IMR-90 (cell line): ENCODE measurements at regions not wholly inside any gene's neighbourhood (a gene's known extent, or its start where the extent isn't known, plus 50 kb on each side); places are given as distances from the start of the nearest gene placed in this dataset.

Source experiments
- ATAC-seq: fragments of 200-7000 bp; cut with Tn5 transposase; 2 replicates; pipeline ENCODE4 v1.9.1; 2020; ENCODE audit warnings: low read depth, mild to moderate bottlenecking, moderate library complexity
- BruUV-seq: library from RNA; stranded (reverse); fragments of 400-500 nt; replicated peaks from 2 replicates; lab custom pipeline; 2021; lab: Mats Ljungman, UMichigan
- CTCF ChIA-PET: fragments of 300-600 bp; formaldehyde crosslinking; extraction: SDS; loops from one replicate; lab custom pipeline; 2021; ENCODE audit warnings: antibody characterized with exemption; lab: Yijun Ruan, JAX
- POLR2A ChIA-PET: fragments of 300-600 bp; sonication (Branson Sonifier 250); formaldehyde crosslinking; loops from one replicate; lab custom pipeline; 2022; ENCODE audit warnings: antibody characterized with exemption; ENCODE audit not compliant: unreplicated experiment; lab: Charles Lee
- DNase-seq: peaks from one replicate; pipeline ENCODE4 v3.0.0; 2013
- H2AFZ ChIP-seq: replicated peaks from 2 replicates; pipeline ENCODE3; 2013; ENCODE audit warnings: low read length, mild to moderate bottlenecking; ENCODE audit not compliant: poor library complexity
- H2AK5ac ChIP-seq: 2 replicates; pipeline ENCODE4 v1.6.1; 2013; ENCODE audit warnings: low read depth, low read length, inconsistent platforms
- H2AK9ac ChIP-seq: replicated peaks from 2 replicates; pipeline ENCODE3; 2013; ENCODE audit warnings: mild to moderate bottlenecking, low read depth, low read length, moderate library complexity; ENCODE audit not compliant: poor library complexity
- H2BK120ac ChIP-seq: 2 replicates; pipeline ENCODE4 v1.6.1; 2013; ENCODE audit warnings: low read depth, low read length, inconsistent platforms
- H2BK15ac ChIP-seq: 3 replicates; pipeline ENCODE4 v1.6.1; 2013; ENCODE audit warnings: low read depth, low read length, inconsistent platforms
- H2BK20ac ChIP-seq: 2 replicates; pipeline ENCODE4 v1.6.1; 2013; ENCODE audit warnings: low read depth, mild to moderate bottlenecking, inconsistent platforms, low read length, moderate library complexity
- H2BK5ac ChIP-seq: 2 replicates; pipeline ENCODE4 v1.6.1; 2013; ENCODE audit warnings: mild to moderate bottlenecking, low read depth, low read length, inconsistent platforms; ENCODE audit not compliant: poor library complexity, severe bottlenecking
- H3K14ac ChIP-seq: replicated peaks from 2 replicates; pipeline ENCODE4 v1.6.1; 2013; ENCODE audit warnings: low read depth, low read length, inconsistent platforms
- H3K18ac ChIP-seq: 2 replicates; pipeline ENCODE4 v1.6.1; 2013; ENCODE audit warnings: low read depth, low read length, control low read depth
- H3K23ac ChIP-seq: 2 replicates; pipeline ENCODE4 v1.6.1; 2013; ENCODE audit warnings: low read depth, low read length, inconsistent platforms
- H3K27ac ChIP-seq: 2 replicates; pipeline ENCODE4 v1.5.1; 2013; ENCODE audit warnings: mild to moderate bottlenecking, control low read depth, low read length; ENCODE audit not compliant: insufficient read depth
- H3K27me3 ChIP-seq: 2 replicates; pipeline ENCODE4 v1.6.1; 2013; ENCODE audit warnings: low read length; ENCODE audit not compliant: control insufficient read depth, insufficient read depth
- H3K36me3 ChIP-seq: 2 replicates; pipeline ENCODE4 v1.6.1; 2013; ENCODE audit warnings: low read length, mixed read lengths; ENCODE audit not compliant: control insufficient read depth, insufficient read depth
- H3K4ac ChIP-seq: 2 replicates; pipeline ENCODE4 v1.6.1; 2013; ENCODE audit warnings: low read depth, low read length, inconsistent platforms
- H3K4me1 ChIP-seq: 2 replicates; pipeline ENCODE4 v1.6.1; 2013; ENCODE audit warnings: low read length, mixed read lengths; ENCODE audit not compliant: control insufficient read depth, insufficient read depth
- H3K4me2 ChIP-seq: 2 replicates; pipeline ENCODE4 v1.6.1; 2013; ENCODE audit warnings: low read depth, mild to moderate bottlenecking, control low read depth, low read length, moderate library complexity
- H3K4me3 ChIP-seq: 2 replicates; pipeline ENCODE4 v1.5.1; 2013; ENCODE audit warnings: low read depth, mild to moderate bottlenecking, control low read depth, low read length, moderate library complexity; ENCODE audit not compliant: insufficient read depth
- H3K56ac ChIP-seq: 2 replicates; pipeline ENCODE4 v1.6.1; 2013; ENCODE audit warnings: low read length, inconsistent platforms; ENCODE audit not compliant: insufficient read depth; ENCODE audit errors: extremely low read depth
- H3K79me1 ChIP-seq, 2 experiments: 2 replicates each; pipeline ENCODE4 v1.6.1; 2013; ENCODE audit warnings: low read length in 2 of 2, inconsistent platforms in 1 of 2, low read depth in 1 of 2
- H3K9ac ChIP-seq: 2 replicates; pipeline ENCODE4 v1.6.1; 2013; ENCODE audit warnings: low read depth, low read length, control low read depth
- H3K9me1 ChIP-seq: 2 replicates; pipeline ENCODE4 v1.6.1; 2013; ENCODE audit warnings: low read length, inconsistent platforms; ENCODE audit not compliant: insufficient read depth
- H3K9me3 ChIP-seq: 2 replicates; pipeline ENCODE4 v1.6.1; 2013; ENCODE audit warnings: low read length; ENCODE audit not compliant: control insufficient read depth, insufficient read depth
- H4K20me1 ChIP-seq: 2 replicates; pipeline ENCODE4 v1.6.1; 2013; ENCODE audit warnings: low read length, inconsistent platforms; ENCODE audit not compliant: insufficient read depth
- H4K5ac ChIP-seq: 2 replicates; pipeline ENCODE4 v1.6.1; 2013; ENCODE audit warnings: mild to moderate bottlenecking, low read depth, low read length, control low read depth
- H4K8ac ChIP-seq, 2 experiments: 2 replicates each; pipeline ENCODE4 v1.6.1; 2013; ENCODE audit warnings: low read depth in 2 of 2, low read length in 2 of 2, control low read depth in 1 of 2, inconsistent platforms in 1 of 2
- H4K91ac ChIP-seq: 2 replicates; pipeline ENCODE4 v1.6.1; 2013; ENCODE audit warnings: low read depth, low read length, inconsistent platforms; ENCODE audit not compliant: insufficient read depth
- BHLHE40 ChIP-seq: fragments of 150-350 bp; IDR thresholded peaks from 2 replicates; pipeline ENCODE4 v1.6.1; 2016; ENCODE audit warnings: mild to moderate bottlenecking, low read depth, low read length
- FOS ChIP-seq: fragments of 150-350 bp; IDR thresholded peaks from 2 replicates; pipeline ENCODE4 v1.6.1; 2016; ENCODE audit warnings: low read depth, low read length
- MAZ ChIP-seq: IDR thresholded peaks from 2 replicates; pipeline ENCODE4 v1.6.1; 2012; ENCODE audit warnings: low read depth, mild to moderate bottlenecking, low read length, improper control_type of control experiment, moderate library complexity, borderline replicate concordance
- MXI1 ChIP-seq: IDR thresholded peaks from 2 replicates; pipeline ENCODE4 v1.6.1; 2012; ENCODE audit warnings: low read depth, mild to moderate bottlenecking, low read length, moderate library complexity, borderline replicate concordance
- NFE2L2 ChIP-seq: fragments of 150-350 bp; IDR thresholded peaks from 2 replicates; pipeline ENCODE4 v1.6.1; 2016; ENCODE audit warnings: low read depth, mild to moderate bottlenecking, low read length
- POLR2A ChIP-seq: IDR thresholded peaks from 2 replicates; pipeline ENCODE4 v1.6.1; 2012; ENCODE audit warnings: mild to moderate bottlenecking, low read depth, low read length
- WGBS, 2 experiments: methylation state at CpG; one replicate each; pipeline versions ENCODE4 v1.1.5 to v1.1.7; 2013; ENCODE audit warnings: missing lambda C conversion rate in 2 of 2; ENCODE audit not compliant: insufficient read length in 1 of 2; ENCODE audit errors: extremely low coverage in 2 of 2; 5-methylcytosine and 5-hydroxymethylcytosine counted together
- dilution Hi-C: fragments of 300-500 bp; cut with HindIII; formaldehyde crosslinking; loops from one replicate; pipeline ENCODE4 v1.14.3; 2018; ENCODE audit warnings: low sequenced_read_pairs; ENCODE audit not compliant: unreplicated experiment
- in situ Hi-C: fragments of 300-500 bp; cut with MboI; formaldehyde crosslinking; loops from 3 replicates; pipeline ENCODE4 v1.14.3; 2019; ENCODE audit warnings: low sequenced_read_pairs, inconsistent platforms, mixed read lengths
- intact Hi-C: fragments of 100-400 bp; cut with micrococcal nuclease; formaldehyde crosslinking; loops from 2 replicates; pipeline ENCODE4 v1.10.0; 2022
- TF ChIP-seq, protein P1 (sequence below): fragments of 150-350 bp; IDR thresholded peaks from 2 replicates; pipeline ENCODE4 v1.6.1; 2017; ENCODE audit warnings: mild to moderate bottlenecking, antibody characterized with exemption, low read length, low read depth

DNA sequence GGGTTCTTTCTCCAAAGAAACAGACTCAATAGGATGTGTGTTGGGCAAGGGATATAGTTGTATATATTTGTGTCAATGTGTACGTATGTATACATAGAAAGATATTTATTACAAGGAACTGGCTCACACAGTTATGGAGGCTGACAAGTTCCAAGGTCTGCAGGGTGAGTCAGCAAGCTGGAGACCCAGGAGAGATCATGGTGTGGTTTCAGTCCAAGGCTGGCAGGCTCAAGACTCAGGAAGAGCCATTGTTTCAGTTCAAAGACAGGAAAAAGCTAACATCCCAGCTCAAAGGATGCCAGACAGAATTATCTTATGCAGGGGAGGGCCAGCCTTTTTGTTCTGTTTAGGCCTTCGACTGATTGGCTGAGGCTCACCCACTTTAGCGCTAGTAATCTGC, 89.9 kb upstream of the RALGAPA2 start:
- Histone ChIP-seq H3K9me1 (no peaks in the 10 kb centered on the region), H2BK20ac (no peak overlapping the region), H2AK9ac (no peak overlapping the region), H3K4me2 (no peak overlapping the region), H2AFZ (no peak overlapping the region), H3K9me3 (no peaks in the 10 kb centered on the region), H2BK5ac (no peak overlapping the region), H3K36me3 (no peaks in the 10 kb centered on the region), H3K4me1 (no peaks in the 10 kb centered on the region), H3K23ac (no peak overlapping the region), H4K8ac (no peak overlapping the region), H3K4me3 (no peak overlapping the region), H3K18ac (no peak overlapping the region), H3K27ac (no peak overlapping the region), H2BK15ac (no peak overlapping the region), H4K5ac (no peak overlapping the region), H3K79me1 (no peaks in the 10 kb centered on the region), H2BK120ac (no peak overlapping the region), H3K14ac (no peak overlapping the region), H4K91ac (no peak overlapping the region), H4K20me1 (no peaks in the 10 kb centered on the region), H3K9ac (no peak overlapping the region), H3K4ac (no peak overlapping the region), H3K56ac (no peak overlapping the region), H3K27me3 (no peaks in the 10 kb centered on the region), H2AK5ac (no peak overlapping the region)
- WGBS, 2 experiments, result 100% methylated on average over 1 of the region's 3 CpGs; no CpG with 5 or more reads in 1 of the 2 experiments
- BruUV-seq, result no TSS peak
- CTCF ChIA-PET, result no interaction called here
- dilution Hi-C loops (no loop called here), intact Hi-C loops (no loop called here), in situ Hi-C loops (no loop called here)
- ATAC-seq (no peak), DNase-seq (no peak)
- no peak for TF ChIP-seq BHLHE40
- TF ChIP-seq, protein P1, sequence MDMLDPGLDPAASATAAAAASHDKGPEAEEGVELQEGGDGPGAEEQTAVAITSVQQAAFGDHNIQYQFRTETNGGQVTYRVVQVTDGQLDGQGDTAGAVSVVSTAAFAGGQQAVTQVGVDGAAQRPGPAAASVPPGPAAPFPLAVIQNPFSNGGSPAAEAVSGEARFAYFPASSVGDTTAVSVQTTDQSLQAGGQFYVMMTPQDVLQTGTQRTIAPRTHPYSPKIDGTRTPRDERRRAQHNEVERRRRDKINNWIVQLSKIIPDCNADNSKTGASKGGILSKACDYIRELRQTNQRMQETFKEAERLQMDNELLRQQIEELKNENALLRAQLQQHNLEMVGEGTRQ, result no peak
- TF ChIP-seq NFE2L2, result no peak
- no peak for TF ChIP-seq FOS
- no peak for TF ChIP-seq MXI1
- TF ChIP-seq POLR2A, result no peak
- no peak for TF ChIP-seq MAZ
- POLR2A ChIA-PET, result no interaction called here
